ENCODE measurements at regions not wholly inside any gene's neighbourhood (a gene's known extent, or its start where the extent isn't known, plus 50 kb on each side); places are given as distances from the start of the nearest gene placed in this dataset.
A peak's percentile ranks its signal among the peaks of the same experiment; 100 is the strongest.

DNA sequence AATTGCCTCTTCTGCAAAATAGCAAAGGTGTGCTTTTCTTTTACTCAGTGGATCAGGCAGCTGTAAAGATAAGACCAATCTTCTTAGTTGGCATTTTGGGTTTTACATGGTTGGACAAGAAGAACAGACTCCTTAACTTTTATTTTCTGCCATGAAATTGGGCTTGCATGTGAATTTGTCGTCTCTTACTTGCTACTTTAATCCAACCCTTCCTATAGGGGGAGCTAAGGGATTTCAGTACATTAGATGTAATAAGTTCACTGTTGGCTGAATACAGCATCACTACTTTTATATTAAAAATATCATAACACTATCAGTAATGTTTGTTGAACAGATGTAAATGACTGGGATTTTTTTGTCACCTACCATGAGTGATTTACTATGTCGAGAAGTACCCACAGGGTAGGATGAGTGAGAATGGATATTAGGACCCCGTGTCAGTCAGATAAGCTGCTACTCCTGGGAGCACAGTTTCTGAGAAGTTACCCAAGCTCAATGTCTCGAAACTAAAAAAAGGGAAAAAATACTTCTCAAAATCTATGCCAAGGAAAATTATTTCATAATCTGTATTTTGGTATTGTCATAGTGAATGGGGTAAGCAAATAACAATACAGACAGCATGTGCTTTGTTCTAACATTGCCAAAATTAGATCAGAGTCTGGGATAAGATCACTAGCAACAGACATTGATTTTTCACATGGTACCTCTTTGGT, 127.4 kb upstream of the AGR3 start:
- Histone ChIP-seq H3K4me2 (ENCODE audit: insufficient read depth, insufficient read length, low read length) (no peak overlapping the region), H4K5ac (ENCODE audit: insufficient read length, low read depth, low read length) (no peak overlapping the region), H3K27me3 (ENCODE audit: insufficient read depth, low read length) (no peaks in the 10 kb centered on the region), H3K23me2 (ENCODE audit: insufficient read length, low read depth, low read length, poor library complexity, severe bottlenecking) (no peaks in the 10 kb centered on the region), H3K79me1 (ENCODE audit: insufficient read depth, low read depth, low read length, poor library complexity, severe bottlenecking) (no peaks in the 10 kb centered on the region), H2AK5ac (ENCODE audit: insufficient read length, low read length) (no peak overlapping the region), H2BK20ac (ENCODE audit: low read depth, low read length, poor library complexity, severe bottlenecking) (no peak overlapping the region), H3K27ac (ENCODE audit: insufficient read length, low read depth, low read length) (no peak overlapping the region), H3K23ac (ENCODE audit: insufficient read length, low read depth, low read length) (no peak overlapping the region), H2BK5ac (ENCODE audit: insufficient read length, low read length) (no peak overlapping the region), H3K9ac (ENCODE audit: extremely low read depth, insufficient read length, low read length) (no peak overlapping the region), H2BK120ac (ENCODE audit: low read depth, low read length, poor library complexity, severe bottlenecking) (no peak overlapping the region), H3T11ph (ENCODE audit: low read length) (no peak overlapping the region), H3K18ac (ENCODE audit: insufficient read length, low read depth, low read length) (no peak overlapping the region), H4K8ac (replicated peaks; ENCODE audit: insufficient read length, low read depth, low read length) (no peak overlapping the region), H3K4ac (ENCODE audit: low read depth, low read length) (no peak overlapping the region), H4K20me1 (ENCODE audit: control insufficient read depth, insufficient read depth, insufficient read length) (no peaks in the 10 kb centered on the region), H3K4me1 (ENCODE audit: insufficient read depth, low read length) (no peaks in the 10 kb centered on the region), H4K91ac (ENCODE audit: insufficient read length, low read depth, low read length) (no peak overlapping the region), H3K56ac (ENCODE audit: insufficient read length, low read depth, low read length) (no peak overlapping the region), H3K79me2 (ENCODE audit: insufficient read depth, low read length) (no peaks in the 10 kb centered on the region), H3K9me3 (ENCODE audit: control insufficient read depth, low read depth, low read length) (no peaks in the 10 kb centered on the region), H2BK12ac (ENCODE audit: insufficient read length, low read depth, low read length) (no peak overlapping the region), H3K14ac (ENCODE audit: insufficient read depth, low read length) (no peak overlapping the region), H2BK15ac (ENCODE audit: low read depth, low read length) (no peak overlapping the region), H2AFZ (ENCODE audit: low read length) (no peak overlapping the region)
- TF ChIP-seq, protein P1, sequence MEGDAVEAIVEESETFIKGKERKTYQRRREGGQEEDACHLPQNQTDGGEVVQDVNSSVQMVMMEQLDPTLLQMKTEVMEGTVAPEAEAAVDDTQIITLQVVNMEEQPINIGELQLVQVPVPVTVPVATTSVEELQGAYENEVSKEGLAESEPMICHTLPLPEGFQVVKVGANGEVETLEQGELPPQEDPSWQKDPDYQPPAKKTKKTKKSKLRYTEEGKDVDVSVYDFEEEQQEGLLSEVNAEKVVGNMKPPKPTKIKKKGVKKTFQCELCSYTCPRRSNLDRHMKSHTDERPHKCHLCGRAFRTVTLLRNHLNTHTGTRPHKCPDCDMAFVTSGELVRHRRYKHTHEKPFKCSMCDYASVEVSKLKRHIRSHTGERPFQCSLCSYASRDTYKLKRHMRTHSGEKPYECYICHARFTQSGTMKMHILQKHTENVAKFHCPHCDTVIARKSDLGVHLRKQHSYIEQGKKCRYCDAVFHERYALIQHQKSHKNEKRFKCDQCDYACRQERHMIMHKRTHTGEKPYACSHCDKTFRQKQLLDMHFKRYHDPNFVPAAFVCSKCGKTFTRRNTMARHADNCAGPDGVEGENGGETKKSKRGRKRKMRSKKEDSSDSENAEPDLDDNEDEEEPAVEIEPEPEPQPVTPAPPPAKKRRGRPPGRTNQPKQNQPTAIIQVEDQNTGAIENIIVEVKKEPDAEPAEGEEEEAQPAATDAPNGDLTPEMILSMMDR (conservative IDR thresholded peaks at IDR 0.05), result peak; percentile 65
- Mint-ChIP-seq H3K27ac (no peak overlapping the region; a peak in 1 of 7 replicates), H3K4me1 (no peaks in the 10 kb centered on the region), H3K4me3 (no peak overlapping the region), H3K36me3 (ENCODE audit: insufficient read depth in 1 of 3, low read depth in 3 of 3) (no peaks in the 10 kb centered on the region), H3K9me3 (no peaks in the 10 kb centered on the region), H3K27me3 (ENCODE audit: low read depth) (no peaks in the 10 kb centered on the region)
- no CpG with 5 or more reads among the region's 4 CpGs for WGBS (ENCODE audit: extremely low coverage, insufficient read length, low lambda C conversion rate)
- DNase-seq, result no peak
